ENCODE measurements at regions not wholly inside any gene's neighbourhood (a gene's known extent, or its start where the extent isn't known, plus 50 kb on each side); places are given as distances from the start of the nearest gene placed in this dataset.

DNA sequence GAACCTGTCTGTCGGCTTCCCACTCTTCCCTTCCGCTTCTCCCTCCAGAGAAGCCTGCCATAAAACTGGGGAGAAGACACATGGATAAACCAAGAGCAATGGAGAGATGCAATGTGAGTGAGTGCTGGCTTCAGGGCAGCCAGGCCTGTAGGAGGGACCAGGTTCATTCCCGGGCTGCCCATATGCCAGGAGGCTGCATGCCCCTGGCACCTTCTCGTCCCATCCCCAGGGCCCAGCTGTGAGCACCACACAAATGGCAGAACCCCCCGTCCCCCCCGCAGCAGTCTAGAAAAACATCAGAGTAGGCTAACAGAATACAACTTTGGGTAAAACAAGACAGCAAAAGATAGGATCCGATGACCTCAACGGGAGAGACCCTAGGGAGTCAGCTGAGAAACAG is 341.3 kb upstream of the SHH start:
- no peak overlapping the region for H3K4me3 ChIP-seq (ENCODE audit: low read depth, low read length)
- no peak for DNase-seq (ENCODE audit: low read depth)

DNA sequence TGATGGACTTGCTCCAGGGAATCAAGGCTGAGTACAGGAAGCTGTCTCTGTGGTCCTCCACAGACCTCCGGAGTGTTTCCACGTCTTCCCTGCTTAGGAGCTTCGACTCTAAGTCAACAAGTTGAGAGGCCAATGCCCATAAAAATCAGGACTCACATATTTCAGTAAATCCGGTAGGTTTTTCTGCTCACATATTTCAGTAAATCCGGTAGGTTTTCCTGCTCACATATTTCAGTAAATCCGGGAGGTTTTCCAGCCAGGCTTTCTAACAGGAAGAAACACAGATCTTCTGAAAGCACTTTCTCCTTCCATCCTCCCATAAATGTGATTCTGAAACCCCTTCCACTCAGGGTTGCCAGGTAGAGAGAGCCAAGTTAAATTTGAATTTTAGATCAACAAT is 340.1 kb upstream of the SHH start:
- DNase-seq (ENCODE audit: low read depth), result no peak
- no peak overlapping the region for H3K4me3 ChIP-seq (ENCODE audit: low read depth, low read length)

DNA sequence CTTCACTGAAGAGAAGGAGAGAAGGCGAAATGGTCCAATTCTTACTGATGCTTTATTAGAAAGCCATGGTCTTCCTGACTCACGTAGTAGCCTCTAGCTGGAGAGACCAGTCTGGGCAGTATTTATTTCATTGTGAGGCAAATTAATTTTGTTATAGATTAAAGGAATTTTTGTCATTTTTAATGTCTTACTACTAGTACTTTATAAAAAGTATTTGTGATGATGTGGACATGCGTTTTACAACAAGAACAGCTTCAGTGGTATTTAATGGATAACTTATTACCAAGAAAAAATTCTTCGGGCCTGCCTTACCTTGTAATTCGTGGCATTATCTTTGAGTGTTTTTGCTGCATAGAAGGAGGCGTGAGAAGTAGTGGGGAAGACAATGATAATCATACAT is 339.4 kb upstream of the SHH start:
- H3K4me3 ChIP-seq (ENCODE audit: low read depth, low read length), result no peak overlapping the region
- no peak for DNase-seq (ENCODE audit: low read depth)

DNA sequence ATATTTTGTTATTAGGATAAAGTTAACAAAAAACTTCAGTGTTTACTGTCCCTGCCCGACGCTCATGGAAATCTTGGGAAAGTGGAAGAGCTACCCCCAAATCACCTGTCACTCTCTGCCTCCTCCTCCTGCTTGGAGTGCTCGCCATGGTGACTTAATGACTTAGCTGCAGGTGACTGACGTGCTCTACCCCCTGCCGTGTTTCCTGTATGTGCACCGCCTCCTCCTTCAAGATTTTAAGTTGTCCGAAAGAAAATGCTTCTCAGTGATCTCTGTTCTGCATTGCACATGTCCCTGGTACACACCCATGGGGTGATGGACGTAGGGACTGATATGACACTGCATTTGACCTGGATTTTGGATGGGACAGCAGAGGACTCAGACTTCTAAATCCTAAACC is 338.8 kb upstream of the SHH start:
- no peak for DNase-seq (ENCODE audit: low read depth)
- H3K4me3 ChIP-seq (ENCODE audit: low read depth, low read length), result no peak overlapping the region

DNA sequence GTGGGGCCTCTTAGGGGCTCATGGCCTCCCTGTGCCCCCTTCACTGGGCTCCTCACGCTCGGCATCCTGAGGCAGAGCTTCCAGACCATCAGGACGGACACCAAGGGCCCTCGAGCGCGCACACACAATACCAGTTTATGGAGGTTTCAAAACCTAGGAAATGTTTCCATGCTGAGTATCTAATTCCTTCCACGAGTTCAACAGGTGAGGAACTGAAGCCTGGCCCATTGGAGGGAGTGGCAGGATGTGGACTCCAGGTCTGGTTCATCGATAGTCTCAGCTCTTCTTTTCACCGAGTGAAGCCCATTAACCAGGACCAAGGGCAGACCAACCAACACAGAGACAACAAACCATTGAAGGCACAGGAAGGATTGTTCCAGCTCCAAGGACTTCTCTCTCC is 336.7 kb upstream of the SHH start:
- no peak for DNase-seq (ENCODE audit: low read depth)
- H3K4me3 ChIP-seq (ENCODE audit: low read depth, low read length), result no peak overlapping the region

DNA sequence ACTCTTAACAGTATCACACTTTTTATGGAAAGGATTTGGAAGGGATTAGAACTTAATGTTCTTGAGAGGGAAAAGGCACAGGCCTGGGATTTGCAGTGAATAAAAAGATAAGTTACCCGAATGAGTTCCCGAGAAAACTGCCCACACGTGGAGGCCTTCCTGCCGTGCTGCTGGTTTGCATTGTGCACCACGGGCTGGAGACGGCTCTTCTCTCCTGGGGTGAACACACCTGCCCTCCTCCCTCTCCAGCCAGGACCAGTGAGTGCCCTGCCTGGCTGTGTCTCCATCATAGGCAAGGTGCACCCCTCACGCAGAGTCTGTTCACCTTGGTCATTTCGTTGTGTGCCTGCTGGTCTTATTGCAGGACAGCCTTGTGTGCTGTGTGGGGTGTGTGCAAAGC is 336.3 kb upstream of the SHH start:
- H3K4me3 ChIP-seq (ENCODE audit: low read depth, low read length), result no peak overlapping the region
- DNase-seq (ENCODE audit: low read depth), result no peak

DNA sequence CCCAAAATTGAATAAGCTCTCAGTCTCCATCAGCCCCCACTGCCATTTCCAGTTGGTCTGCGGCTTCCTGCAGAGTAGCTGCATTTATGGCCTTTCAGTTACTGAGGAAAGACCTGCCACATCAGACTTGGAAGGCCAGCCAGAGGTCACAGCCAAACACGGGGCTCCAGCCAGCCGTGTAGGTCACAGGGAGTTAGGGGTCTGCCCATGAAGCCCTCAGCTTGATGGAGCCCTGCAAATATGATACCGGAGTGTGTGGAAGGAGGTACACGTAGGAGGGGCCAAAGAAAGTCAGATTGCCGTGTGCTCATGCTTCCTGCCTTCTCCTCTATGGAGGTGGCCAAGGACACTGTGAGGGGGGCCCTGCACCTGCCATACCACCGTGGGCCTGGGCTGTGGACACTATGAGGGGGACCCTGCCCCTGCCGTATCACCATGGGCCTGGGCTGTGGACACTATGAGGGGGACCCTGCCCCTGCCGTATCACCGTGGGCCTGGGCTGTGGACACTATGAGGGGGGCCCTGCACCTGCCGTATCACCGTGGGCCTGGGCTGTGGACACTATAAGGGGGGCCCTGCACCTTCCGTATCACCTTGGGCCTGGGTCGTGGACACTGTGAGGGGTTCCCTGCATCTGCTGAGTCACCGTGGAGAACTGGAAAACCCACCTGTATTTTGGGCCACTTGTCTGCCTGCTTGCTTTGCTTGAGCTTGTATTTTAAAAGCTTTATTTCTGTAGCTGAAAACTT is 335.7 kb upstream of the SHH start:
- DNase-seq (ENCODE audit: low read depth), result no peak
- H3K4me3 ChIP-seq (ENCODE audit: low read depth, low read length), result no peak overlapping the region

DNA sequence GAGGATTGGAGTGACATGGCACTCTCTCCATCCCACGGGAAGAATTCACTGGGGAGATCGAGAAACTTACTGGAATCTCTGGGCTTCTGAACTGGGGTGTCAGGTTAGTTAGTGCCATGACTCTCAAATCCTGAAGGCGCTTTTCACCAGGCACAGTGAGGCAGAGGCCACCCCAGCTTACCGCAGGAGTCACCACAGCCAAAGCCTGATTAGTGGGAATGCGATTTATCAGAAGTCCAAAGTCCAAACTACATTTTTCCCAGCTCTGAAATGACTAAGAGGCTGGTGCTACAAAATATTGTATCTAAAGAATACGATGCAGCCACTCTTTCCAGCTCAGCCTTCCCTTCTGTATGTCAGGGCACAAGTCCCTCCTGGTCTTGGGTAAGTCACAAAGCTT is 334.8 kb upstream of the SHH start:
- no peak overlapping the region for H3K4me3 ChIP-seq (ENCODE audit: low read depth, low read length)
- DNase-seq (ENCODE audit: low read depth), result no peak

DNA sequence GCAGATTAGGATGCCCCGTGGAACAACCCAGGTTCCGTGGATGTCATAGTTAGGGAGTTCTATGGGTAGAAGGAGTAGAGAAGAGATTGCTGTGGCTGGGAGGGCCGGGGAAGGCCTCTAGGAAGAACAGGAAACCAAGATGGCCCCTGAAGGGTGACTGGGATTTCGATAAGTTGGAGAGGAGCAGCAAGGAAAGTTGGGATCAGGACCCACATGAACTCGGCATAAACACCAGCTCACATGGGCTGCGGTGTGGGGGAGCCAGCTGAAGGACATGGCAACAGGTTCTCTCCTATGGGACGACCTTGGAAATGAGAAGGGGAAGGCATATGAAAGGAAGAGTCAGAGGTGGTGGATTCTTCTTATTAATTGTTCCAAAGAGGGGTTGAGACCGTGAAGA is 333.7 kb upstream of the SHH start:
- no peak for DNase-seq (ENCODE audit: low read depth)
- H3K4me3 ChIP-seq (ENCODE audit: low read depth, low read length), result no peak overlapping the region

DNA sequence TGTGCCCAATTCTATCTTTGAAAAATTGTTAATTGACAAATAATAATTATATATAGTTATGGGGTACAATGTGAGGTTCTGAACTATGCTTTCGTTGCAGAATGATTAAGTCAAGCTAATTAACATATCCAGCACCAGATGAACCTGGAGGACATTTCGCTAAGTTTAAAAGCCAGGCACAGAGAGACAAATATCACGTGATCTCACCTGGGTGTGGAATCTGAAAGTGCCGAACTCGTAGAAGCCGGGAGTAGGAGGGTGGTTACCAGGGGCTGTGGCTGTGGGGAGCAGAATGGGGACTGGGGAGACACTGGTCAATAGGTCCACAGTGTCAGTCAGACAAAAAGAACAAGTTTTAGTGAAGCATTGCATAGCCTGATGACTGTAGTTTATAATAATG is 332.9 kb upstream of the SHH start:
- H3K4me3 ChIP-seq (ENCODE audit: low read depth, low read length), result no peak overlapping the region
- DNase-seq (ENCODE audit: low read depth), result no peak

DNA sequence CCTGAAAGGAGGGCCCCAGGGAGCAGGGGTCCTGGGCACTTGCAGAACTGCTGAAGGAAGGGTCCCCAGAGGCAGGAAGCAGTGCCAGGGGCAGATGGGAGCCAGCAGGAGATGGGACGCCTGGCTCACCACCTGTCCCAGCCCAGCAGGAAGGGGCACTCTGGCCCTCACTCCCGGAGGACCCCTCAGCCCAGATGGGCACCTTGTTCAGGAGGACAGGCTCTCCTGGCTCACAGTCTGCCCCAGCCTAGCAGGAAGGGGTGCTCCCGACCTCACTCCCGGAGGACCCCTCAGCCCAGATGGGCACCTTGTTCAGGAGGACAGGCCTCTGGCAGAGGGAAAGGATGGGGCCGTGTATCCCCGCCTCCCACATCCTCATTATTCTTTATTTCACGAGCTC is 331.4 kb upstream of the SHH start:
- H3K4me3 ChIP-seq (ENCODE audit: low read depth, low read length), result no peak overlapping the region
- no peak for DNase-seq (ENCODE audit: low read depth)

DNA sequence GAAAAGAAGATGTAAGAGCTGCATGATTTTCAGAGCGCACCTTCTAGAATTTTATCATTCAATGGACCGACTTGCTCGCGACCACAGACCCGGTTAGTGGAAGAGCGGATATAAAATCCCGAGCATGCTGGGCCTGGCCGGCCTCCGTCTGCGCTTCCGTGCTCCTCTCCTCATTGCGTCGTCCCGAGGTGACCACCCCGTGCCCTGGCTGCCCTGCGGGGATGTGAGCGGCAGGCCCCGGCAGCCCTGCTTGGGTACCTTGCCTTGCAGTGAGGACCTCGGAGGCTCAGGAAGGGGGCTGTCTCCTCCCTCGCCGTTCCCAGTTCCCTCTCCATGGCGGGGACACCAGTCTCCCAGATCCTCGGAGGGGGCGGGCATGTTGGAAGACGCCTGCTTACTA is 330.9 kb upstream of the SHH start:
- no peak overlapping the region for H3K4me3 ChIP-seq (ENCODE audit: low read depth, low read length)
- DNase-seq (ENCODE audit: low read depth), result no peak

DNA sequence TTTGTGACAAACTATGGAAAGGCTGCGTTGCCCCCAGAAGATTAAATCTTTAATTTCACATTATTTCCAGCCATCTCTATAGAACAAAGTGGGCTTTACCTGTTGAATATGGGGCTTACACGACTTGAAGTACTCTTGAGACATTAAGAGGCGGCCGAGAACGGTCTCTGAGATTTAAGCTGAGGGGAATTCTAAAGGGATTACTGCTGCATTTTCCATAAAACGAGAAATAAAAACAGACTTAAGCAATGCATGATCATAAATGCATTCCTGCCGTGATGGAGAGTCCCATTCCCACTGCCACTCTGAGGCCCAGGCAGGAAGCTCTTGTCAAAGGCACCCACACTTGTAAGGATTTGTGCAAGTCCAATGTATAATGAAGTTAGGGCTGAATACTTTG is 329.7 kb upstream of the SHH start:
- no peak for DNase-seq (ENCODE audit: low read depth)
- no peak overlapping the region for H3K4me3 ChIP-seq (ENCODE audit: low read depth, low read length)

DNA sequence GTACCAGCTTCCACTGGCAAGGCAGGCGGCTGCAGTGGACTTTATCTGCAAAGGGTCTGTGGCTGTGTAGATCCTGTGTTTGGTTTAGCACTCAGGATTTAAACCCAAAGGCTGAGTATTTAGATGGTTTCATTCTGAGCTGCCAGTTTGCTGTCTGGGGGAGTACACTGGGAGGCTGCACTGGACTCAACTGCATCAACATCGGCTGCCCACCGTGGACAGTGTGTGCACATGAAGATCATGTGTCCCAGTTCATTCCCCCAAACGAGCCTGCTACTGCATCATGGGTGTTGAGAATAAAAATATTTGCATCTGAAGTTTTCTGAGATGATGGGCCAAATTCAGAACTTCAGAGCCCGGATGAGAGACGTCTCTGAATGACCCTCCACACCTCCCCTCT is 328.6 kb upstream of the SHH start:
- DNase-seq (ENCODE audit: low read depth), result no peak
- no peak overlapping the region for H3K4me3 ChIP-seq (ENCODE audit: low read depth, low read length)

DNA sequence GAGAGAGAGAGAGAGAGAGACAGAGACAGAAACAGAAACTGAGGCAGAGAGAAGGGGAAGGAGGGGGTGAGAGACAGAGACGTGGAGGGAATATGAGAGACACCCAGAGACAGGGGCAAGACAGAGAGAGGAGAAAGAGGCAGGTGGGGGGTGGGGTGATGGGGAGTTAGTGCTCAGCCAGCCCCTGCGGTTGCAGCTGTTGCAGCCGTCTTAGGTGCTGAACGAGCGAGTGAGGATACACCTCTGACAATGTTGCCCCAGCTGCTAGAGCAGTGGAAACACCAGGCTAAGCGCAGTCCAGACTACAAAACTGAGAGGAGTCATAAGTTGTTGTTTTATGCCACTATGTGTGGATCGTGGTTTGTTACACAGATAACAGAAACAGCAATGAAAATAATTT is 328.2 kb upstream of the SHH start:
- DNase-seq (ENCODE audit: low read depth), result no peak
- no peak overlapping the region for H3K4me3 ChIP-seq (ENCODE audit: low read depth, low read length)

DNA sequence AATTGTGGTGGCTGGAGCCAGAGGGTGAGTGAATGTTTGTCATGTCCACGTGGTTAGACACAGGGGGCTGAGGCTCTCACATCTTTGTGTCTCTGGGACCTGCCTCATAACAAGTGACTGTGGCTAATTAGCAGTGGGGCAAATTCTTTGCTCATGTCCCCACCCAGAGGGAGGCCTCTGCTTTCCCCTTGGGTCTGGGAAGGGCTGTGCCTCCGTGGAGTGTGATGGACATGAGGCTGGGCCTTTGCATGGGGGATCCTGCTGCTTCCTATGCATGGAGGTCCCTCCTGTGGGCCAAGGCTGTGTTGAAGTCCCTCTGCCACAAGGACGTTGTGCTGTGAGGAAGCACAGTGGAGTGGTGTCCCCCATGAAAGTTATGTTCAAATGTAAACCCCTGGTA is 327.4 kb upstream of the SHH start:
- no peak for DNase-seq (ENCODE audit: low read depth)
- no peak overlapping the region for H3K4me3 ChIP-seq (ENCODE audit: low read depth, low read length)

DNA sequence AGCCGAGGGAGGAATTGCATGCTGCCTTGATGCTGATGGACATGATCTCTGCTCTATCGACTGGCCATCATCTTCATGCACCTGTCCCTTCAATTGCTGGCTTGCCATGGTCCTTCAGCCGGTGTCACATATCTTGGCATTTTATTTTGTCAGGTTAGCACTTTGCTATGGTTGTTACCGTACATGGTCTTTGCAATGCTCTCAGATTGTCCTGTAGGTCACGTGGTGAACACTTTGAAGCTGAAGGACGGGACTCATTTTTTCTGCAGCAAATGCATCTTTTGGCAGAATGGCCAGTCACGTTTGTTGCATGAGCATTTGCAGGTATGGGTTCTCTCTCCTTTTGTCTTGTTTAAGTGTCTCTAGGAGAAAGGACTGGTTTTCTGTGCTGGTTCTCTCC is 326.8 kb upstream of the SHH start:
- no peak for DNase-seq (ENCODE audit: low read depth)
- no peak overlapping the region for H3K4me3 ChIP-seq (ENCODE audit: low read depth, low read length)

DNA sequence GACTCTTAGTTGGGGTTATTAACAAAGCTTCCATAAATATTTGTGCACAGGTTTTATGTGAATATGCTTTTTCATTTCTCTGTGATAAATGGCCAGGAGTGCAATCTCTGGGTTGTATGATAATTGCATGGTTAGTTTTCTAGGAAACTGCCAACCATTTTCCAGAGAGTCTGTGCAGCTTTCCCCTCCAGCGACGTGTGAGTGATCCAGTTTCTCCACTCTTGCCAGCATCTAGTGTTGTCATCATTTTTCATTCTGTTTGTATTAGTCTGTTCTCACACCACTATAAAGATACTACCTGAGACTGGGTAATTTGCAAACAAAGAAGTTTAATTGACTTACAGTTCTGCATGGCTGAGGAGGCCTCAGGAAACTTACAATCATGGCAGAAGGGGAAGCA is 319.6 kb upstream of the SHH start:
- no peak for DNase-seq (ENCODE audit: low read depth)
- no peak overlapping the region for H3K4me3 ChIP-seq (ENCODE audit: low read depth, low read length)

DNA sequence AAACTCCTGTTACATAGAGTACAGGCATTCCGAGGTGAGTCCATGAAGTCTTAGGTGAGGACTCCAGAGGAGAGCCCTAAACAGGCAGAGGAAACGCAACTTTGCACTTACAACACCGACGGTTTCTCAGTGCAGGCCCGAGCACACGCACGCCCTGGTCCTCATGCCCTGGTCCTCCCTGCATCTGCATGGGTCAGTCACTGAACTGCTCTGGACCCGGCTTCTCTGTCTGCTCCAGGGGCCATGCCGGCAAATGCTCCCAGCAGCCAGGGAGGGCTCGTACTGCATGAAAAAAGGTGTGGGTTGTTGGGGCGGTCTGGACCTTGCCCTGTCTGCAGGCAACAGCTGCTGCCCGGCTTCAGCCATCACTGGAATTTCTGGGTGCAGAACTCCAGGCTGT is 317.3 kb upstream of the SHH start:
- DNase-seq (ENCODE audit: low read depth), result no peak
- no peak overlapping the region for H3K4me3 ChIP-seq (ENCODE audit: low read depth, low read length)

DNA sequence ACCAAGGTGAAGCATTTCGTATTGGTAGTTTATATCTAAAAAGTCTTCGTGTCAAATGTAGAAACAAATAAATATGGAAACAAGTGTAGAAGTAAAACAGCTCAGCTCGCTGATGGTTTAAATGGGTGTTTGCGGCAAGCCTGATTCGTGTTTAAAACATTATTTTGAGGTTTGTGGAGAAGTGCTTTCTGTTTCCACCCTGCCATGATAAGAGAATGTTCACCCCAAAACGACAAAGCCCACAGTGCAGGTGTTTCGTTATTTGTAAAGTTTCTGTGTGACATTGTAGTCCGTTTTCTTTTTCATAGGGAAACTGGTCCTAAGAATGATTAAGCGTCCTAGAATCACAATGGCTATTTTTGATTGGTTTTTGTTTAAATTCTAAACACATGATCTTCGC is 316.2 kb upstream of the SHH start:
- H3K4me3 ChIP-seq (ENCODE audit: low read depth, low read length), result no peak overlapping the region
- DNase-seq (ENCODE audit: low read depth), result no peak

DNA sequence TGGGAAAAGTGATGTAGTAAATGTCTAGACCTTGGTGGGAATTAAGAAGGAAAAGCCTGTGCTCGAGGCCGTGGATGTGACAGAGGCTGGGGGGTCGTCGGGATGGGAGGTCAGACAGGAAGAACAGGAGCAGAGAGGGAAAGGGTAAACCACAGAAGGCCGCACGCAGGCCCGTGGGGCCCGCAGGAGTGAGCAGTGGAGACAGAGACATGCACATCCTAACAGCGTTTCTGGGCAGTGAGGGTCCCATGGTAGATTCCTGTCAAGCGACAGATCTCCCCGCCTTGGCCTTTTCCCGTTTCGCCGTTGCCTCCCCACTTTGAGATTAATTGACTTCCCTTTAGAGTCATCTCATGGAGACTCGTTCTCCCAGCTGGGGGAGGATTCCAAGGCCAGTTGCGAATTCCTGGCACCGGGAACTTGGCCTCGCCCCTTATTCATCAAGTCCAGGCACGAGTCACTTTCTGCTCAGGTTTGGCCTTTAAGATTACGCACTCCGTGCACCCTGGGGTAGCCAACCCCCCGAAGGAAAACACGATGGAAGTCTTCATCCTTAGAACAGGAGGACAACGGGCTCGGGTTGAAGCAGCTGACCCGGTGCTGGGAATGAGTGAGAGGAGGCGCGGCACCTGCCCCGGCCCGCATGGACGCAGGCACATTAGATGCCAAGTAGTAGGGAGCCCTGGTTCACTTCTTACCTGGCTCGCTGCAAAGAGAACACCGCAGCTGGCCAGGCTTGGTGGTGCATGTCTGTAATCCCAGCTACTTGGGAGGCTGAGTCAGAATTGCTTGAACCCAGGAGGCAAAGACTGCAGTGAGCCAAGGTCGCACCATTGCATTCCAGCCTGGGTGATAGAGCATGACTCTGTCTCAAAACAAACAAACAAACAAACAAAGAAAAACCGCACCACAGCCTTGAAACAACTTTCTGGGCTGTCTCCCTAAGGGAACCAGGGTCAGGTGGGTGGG is 315.2 kb upstream of the SHH start:
- DNase-seq (ENCODE audit: low read depth), result no peak
- no peak overlapping the region for H3K4me3 ChIP-seq (ENCODE audit: low read depth, low read length)
